Erythroblast (primary cell): ENCODE measurements at regions not wholly inside any gene's neighbourhood (a gene's known extent, or its start where the extent isn't known, plus 50 kb on each side); places are given as distances from the start of the nearest gene placed in this dataset.

Source experiments
- GATA1 ChIP-seq: IDR thresholded peaks from 2 replicates; pipeline ENCODE4 v1.6.1; 2011; ENCODE audit warnings: low read depth, mild to moderate bottlenecking, control low read depth, low read length, moderate library complexity
- POLR2A ChIP-seq: IDR thresholded peaks from 2 replicates; pipeline ENCODE4 v1.6.1; 2011; ENCODE audit warnings: mild to moderate bottlenecking, low read length

- TF ChIP-seq POLR2A (no peak), GATA1 (no peak)
Observed at GRCh38 chr20:47860049-47860830, 75.0 kb upstream of the SULF2 start.
